ENCODE measurements at regions not wholly inside any gene's neighbourhood (a gene's known extent, or its start where the extent isn't known, plus 50 kb on each side); places are given as distances from the start of the nearest gene placed in this dataset.

DNA sequence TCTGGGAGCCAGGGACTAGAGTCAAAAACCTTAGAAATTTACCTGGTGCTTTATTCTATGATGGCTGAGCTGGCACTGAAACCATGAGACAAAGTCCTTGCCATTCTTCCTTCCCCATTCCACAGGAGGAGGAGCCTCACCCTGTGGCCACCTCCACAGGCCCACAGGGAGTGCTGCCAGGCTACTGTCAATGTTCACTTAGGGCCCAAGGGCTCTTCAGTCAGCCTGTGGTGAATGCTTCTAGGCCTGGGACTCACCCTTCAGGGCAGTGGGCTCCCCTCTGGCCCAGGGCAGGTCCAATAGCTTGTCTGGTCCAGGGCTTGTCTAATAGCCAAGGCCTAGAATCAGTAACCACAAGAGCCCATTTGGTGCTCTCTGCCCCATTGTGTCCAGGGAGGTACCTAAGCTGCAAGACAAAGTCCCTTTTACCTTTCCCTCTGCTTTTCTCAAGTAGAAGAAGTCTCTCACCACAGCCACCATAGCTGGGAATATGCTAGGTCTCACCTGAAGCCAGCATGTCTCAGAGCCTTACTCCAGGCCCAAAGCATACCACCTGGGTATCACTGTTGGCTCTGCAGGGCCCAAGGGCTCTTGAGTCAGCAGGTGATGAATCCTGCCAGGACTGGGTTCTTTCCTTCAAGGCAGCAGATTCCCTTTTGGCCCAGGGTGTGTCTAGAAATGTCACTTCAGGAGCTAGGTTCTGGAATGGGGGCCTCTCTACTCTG lies 61.8 kb upstream of the CHRNB4 start:
- no peaks in the 10 kb centered on the region for H3K4me1 ChIP-seq (ENCODE audit: control insufficient read depth, extremely low read depth, insufficient read depth, low read length)

DNA sequence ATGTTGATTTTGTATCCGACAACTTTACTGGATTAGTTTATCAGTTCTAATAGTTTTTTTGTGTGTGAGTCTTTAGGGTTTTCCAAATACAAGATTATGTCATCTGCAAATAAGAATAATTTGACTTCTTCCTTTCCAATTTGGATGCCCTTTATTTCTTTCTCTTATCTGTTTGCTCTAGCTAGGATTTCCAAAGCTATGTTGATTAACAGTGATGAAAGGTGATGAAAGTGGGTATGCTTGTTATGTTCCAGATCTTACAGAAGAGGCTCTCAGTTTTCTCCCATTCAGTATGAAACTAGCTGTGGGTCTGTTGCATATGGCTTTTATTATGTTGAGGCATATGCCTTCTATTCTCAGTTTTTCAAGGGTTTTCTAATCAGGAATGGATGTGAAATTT lies 56.4 kb upstream of the CHRNB4 start:
- Histone ChIP-seq H3K9me1 (ENCODE audit: control insufficient read depth, extremely low read depth, insufficient read depth, low read length) (no peaks in the 10 kb centered on the region), H2AFZ (ENCODE audit: control insufficient read depth, low read length) (no peak overlapping the region), H3K79me2 (ENCODE audit: control insufficient read depth, insufficient read depth, low read length) (no peaks in the 10 kb centered on the region), H3K27ac (ENCODE audit: control insufficient read depth, insufficient read depth, low read length) (no peak overlapping the region), H3K9me3 (ENCODE audit: control insufficient read depth, low read depth, low read length) (no peaks in the 10 kb centered on the region), H4K20me1 (ENCODE audit: control insufficient read depth, extremely low read depth, insufficient read depth, low read length) (no peaks in the 10 kb centered on the region), H3K4me1 (ENCODE audit: control insufficient read depth, extremely low read depth, insufficient read depth, low read length) (no peaks in the 10 kb centered on the region), H3K4me3 (ENCODE audit: control insufficient read depth in 2 of 3, extremely low read depth in 1 of 3, insufficient read depth in 2 of 3, low read depth in 1 of 3, low read length in 3 of 3) (no peak overlapping the region), H3K4me2 (ENCODE audit: control insufficient read depth, extremely low read depth, insufficient read depth, low read depth, low read length) (no peak overlapping the region), H3K27me3 (ENCODE audit: control insufficient read depth, extremely low read depth, insufficient read depth, low read length) (no peaks in the 10 kb centered on the region), H3K9ac (ENCODE audit: control insufficient read depth, extremely low read depth, insufficient read depth, low read length) (no peak overlapping the region), H3K36me3 (ENCODE audit: control insufficient read depth in 2 of 2, extremely low read depth in 1 of 2, insufficient read depth in 2 of 2, low read length in 2 of 2) (no peaks in the 10 kb centered on the region)
- FAIRE-seq, result no peak
- TF ChIP-seq EZH2 (IDR thresholded peaks at IDR 0.05; ENCODE audit: low read length), result no peak
- TF ChIP-seq, protein P1, sequence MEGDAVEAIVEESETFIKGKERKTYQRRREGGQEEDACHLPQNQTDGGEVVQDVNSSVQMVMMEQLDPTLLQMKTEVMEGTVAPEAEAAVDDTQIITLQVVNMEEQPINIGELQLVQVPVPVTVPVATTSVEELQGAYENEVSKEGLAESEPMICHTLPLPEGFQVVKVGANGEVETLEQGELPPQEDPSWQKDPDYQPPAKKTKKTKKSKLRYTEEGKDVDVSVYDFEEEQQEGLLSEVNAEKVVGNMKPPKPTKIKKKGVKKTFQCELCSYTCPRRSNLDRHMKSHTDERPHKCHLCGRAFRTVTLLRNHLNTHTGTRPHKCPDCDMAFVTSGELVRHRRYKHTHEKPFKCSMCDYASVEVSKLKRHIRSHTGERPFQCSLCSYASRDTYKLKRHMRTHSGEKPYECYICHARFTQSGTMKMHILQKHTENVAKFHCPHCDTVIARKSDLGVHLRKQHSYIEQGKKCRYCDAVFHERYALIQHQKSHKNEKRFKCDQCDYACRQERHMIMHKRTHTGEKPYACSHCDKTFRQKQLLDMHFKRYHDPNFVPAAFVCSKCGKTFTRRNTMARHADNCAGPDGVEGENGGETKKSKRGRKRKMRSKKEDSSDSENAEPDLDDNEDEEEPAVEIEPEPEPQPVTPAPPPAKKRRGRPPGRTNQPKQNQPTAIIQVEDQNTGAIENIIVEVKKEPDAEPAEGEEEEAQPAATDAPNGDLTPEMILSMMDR (optimal IDR thresholded peaks at IDR 0.05 in 1 of 3, IDR thresholded peaks at IDR 0.05 in 1 of 3, conservative IDR thresholded peaks at IDR 0.05 in 1 of 3; ENCODE audit: extremely low read depth in 1 of 3, insufficient read depth in 2 of 3, low read length in 3 of 3), result no peak
- DNase-seq (ENCODE audit: low read depth, low spot score), result no peak
- dilution Hi-C loops (cut with MboI; ENCODE audit: extremely low pct_ligation_motif_present, low sequenced_read_pairs), result no loop called here

More for the DNA sequence above, 61.8 kb upstream of the CHRNB4 start:
- Histone ChIP-seq H3K79me2 (ENCODE audit: control insufficient read depth, insufficient read depth, low read length) (no peaks in the 10 kb centered on the region), H3K27me3 (ENCODE audit: control insufficient read depth, extremely low read depth, insufficient read depth, low read length) (peaks cover 3% of the 10 kb centered on the region), H3K27ac (ENCODE audit: control insufficient read depth, insufficient read depth, low read length) (no peak overlapping the region), H3K4me2 (ENCODE audit: control insufficient read depth, extremely low read depth, insufficient read depth, low read depth, low read length) (no peak overlapping the region), H2AFZ (ENCODE audit: control insufficient read depth, low read length) (no peak overlapping the region), H3K9me3 (ENCODE audit: control insufficient read depth, low read depth, low read length) (peaks cover 5% of the 10 kb centered on the region), H3K36me3 (ENCODE audit: control insufficient read depth in 2 of 2, extremely low read depth in 1 of 2, insufficient read depth in 2 of 2, low read length in 2 of 2) (no peaks in the 10 kb centered on the region), H3K9ac (ENCODE audit: control insufficient read depth, extremely low read depth, insufficient read depth, low read length) (no peak overlapping the region), H4K20me1 (ENCODE audit: control insufficient read depth, extremely low read depth, insufficient read depth, low read length) (no peaks in the 10 kb centered on the region), H3K4me3 (ENCODE audit: control insufficient read depth in 2 of 3, extremely low read depth in 1 of 3, insufficient read depth in 2 of 3, low read depth in 1 of 3, low read length in 3 of 3) (no peak overlapping the region), H3K9me1 (ENCODE audit: control insufficient read depth, extremely low read depth, insufficient read depth, low read length) (no peaks in the 10 kb centered on the region)
- no peak for TF ChIP-seq EZH2 (IDR thresholded peaks at IDR 0.05; ENCODE audit: low read length)
- TF ChIP-seq, protein P1 (optimal IDR thresholded peaks at IDR 0.05 in 1 of 3, IDR thresholded peaks at IDR 0.05 in 1 of 3, conservative IDR thresholded peaks at IDR 0.05 in 1 of 3; ENCODE audit: extremely low read depth in 1 of 3, insufficient read depth in 2 of 3, low read length in 3 of 3), result no peak
- DNase-seq (ENCODE audit: low read depth, low spot score), result no peak
- no peak for FAIRE-seq
- dilution Hi-C loops (cut with MboI; ENCODE audit: extremely low pct_ligation_motif_present, low sequenced_read_pairs), result no loop called here
